ENCODE measurements at regions not wholly inside any gene's neighbourhood (a gene's known extent, or its start where the extent isn't known, plus 50 kb on each side); places are given as distances from the start of the nearest gene placed in this dataset.

DNA sequence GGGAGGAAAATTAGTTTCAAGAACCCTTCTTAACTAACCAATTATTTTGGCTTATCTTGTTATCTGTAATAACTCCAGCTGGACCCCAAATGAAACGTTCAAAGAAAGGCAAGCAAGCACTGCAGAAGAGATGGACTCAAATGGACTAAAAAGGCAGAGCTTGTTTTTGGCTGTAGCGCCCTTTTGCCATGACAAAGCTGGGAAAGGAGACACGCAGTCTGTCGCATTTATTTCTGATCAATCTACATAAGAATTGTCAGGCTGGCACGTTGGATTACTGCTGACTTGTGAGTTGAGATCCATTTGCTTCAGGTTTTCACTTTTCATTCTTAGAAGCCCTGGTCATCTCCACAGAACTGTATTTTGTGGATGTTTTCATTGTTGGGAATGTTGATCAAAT lies 402.9 kb downstream of the TMEM182 start:
- TF ChIP-seq POLR2A (IDR thresholded peaks at IDR 0.05) (no peak), CTCF (IDR thresholded peaks at IDR 0.05) (no peak), POLR2AphosphoS5 (IDR thresholded peaks at IDR 0.05) (no peak), EP300 (IDR thresholded peaks at IDR 0.05) (no peak)
